GM23338 (cell line): ENCODE measurements at regions not wholly inside any gene's neighbourhood (a gene's known extent, or its start where the extent isn't known, plus 50 kb on each side); places are given as distances from the start of the nearest gene placed in this dataset.

Experiments used
- ATAC-seq: fragments of 200-7000 bp; cut with Tn5 transposase; 3 replicates; pipeline ENCODE4 v1.9.1; 2020
- DNase-seq: peaks from one replicate; pipeline ENCODE4 v3.0.0-alpha.2; 2015; ENCODE audit warnings: low spot score
- H2AFZ ChIP-seq: fragments of 200-600 bp; sonication (generic); 2 replicates; pipeline ENCODE4 v1.8.0; 2016; ENCODE audit warnings: antibody characterized with exemption, mild to moderate bottlenecking, moderate library complexity
- H3F3A ChIP-seq: fragments of 200-600 bp; sonication (generic); replicated peaks from 2 replicates; pipeline ENCODE4 v1.8.0; 2017; ENCODE audit warnings: antibody characterized with exemption, mixed run types, low read depth
- H3K27ac ChIP-seq: fragments of 200-600 bp; sonication (generic); 2 replicates; pipeline ENCODE4 v1.6.1; 2016; ENCODE audit warnings: low read depth
- H3K27me3 ChIP-seq: fragments of 200-600 bp; sonication (generic); 2 replicates; pipeline ENCODE4 v1.8.0; 2016; ENCODE audit warnings: mild to moderate bottlenecking, mixed run types, moderate library complexity; ENCODE audit not compliant: insufficient read depth
- H3K36me3 ChIP-seq: fragments of 200-600 bp; sonication (generic); 2 replicates; pipeline ENCODE4 v1.8.0; 2016; ENCODE audit warnings: mild to moderate bottlenecking; ENCODE audit not compliant: insufficient read depth
- H3K4me1 ChIP-seq: fragments of 200-600 bp; sonication (generic); 2 replicates; pipeline ENCODE4 v1.8.0; 2016; ENCODE audit warnings: mild to moderate bottlenecking, moderate library complexity; ENCODE audit not compliant: insufficient read depth
- H3K4me2 ChIP-seq: fragments of 200-600 bp; sonication (generic); 2 replicates; pipeline ENCODE4 v1.7.1; 2017; ENCODE audit warnings: mixed run types
- H3K4me3 ChIP-seq: fragments of 200-600 bp; sonication (generic); 2 replicates; pipeline ENCODE4 v1.6.1; 2016; ENCODE audit warnings: mixed run types
- H3K79me2 ChIP-seq: fragments of 200-600 bp; sonication (generic); replicated peaks from 2 replicates; pipeline ENCODE4 v1.8.0; 2017; ENCODE audit warnings: mild to moderate bottlenecking; ENCODE audit not compliant: insufficient read depth
- H3K9me2 ChIP-seq: fragments of 200-600 bp; sonication (generic); 2 replicates; pipeline ENCODE4 v1.8.0; 2017; ENCODE audit not compliant: insufficient read depth
- H4K20me1 ChIP-seq: fragments of 200-600 bp; sonication (generic); replicated peaks from 2 replicates; pipeline ENCODE4 v1.8.0; 2017; ENCODE audit warnings: mild to moderate bottlenecking; ENCODE audit not compliant: insufficient read depth
- H3K27ac Mint-ChIP-seq: 2 replicates; pipeline ENCODE4 v1.8.0; 2020; ENCODE audit warnings: inconsistent platforms, mild to moderate bottlenecking, moderate library complexity, mixed read lengths
- H3K27me3 Mint-ChIP-seq: 3 replicates; pipeline ENCODE4 v1.8.0; 2022; ENCODE audit warnings: low read depth, mild to moderate bottlenecking, moderate library complexity, mixed read lengths, inconsistent platforms; ENCODE audit not compliant: insufficient read depth, poor library complexity
- H3K36me3 Mint-ChIP-seq: 3 replicates; pipeline ENCODE4 v1.8.0; 2021; ENCODE audit warnings: low read depth, mild to moderate bottlenecking, inconsistent platforms, moderate library complexity, mixed read lengths
- H3K4me1 Mint-ChIP-seq: 3 replicates; pipeline ENCODE4 v1.8.0; 2020; ENCODE audit warnings: mild to moderate bottlenecking, inconsistent platforms, mixed read lengths
- H3K4me3 Mint-ChIP-seq: 3 replicates; pipeline ENCODE4 v1.8.0; 2021; ENCODE audit warnings: moderate library complexity, mild to moderate bottlenecking, inconsistent platforms, mixed read lengths
- H3K9me3 Mint-ChIP-seq: 3 replicates; pipeline ENCODE4 v1.8.0; 2020; ENCODE audit warnings: moderate library complexity, mild to moderate bottlenecking, inconsistent platforms, mixed read lengths
- CREB1 ChIP-seq: fragments of 250-450 bp; sonication (Bioruptor Pico); IDR thresholded peaks from 2 replicates; pipeline ENCODE4 v1.5.0; 2020; ENCODE audit warnings: low read depth, mild to moderate bottlenecking, moderate library complexity
- CTCF ChIP-seq, 2 experiments: fragments of 200-600 bp in 1 of 2; sonication (generic) in 1 of 2; conservative IDR thresholded peaks; 2 replicates each; pipeline versions ENCODE4 v1.5.1 to v1.6.1; 2016 to 2017; ENCODE audit warnings: antibody characterized with exemption in 2 of 2, low read depth in 2 of 2, mild to moderate bottlenecking in 2 of 2, moderate library complexity in 1 of 2
- ETS1 ChIP-seq: IDR thresholded peaks from 2 replicates; pipeline ENCODE4 v1.6.1; 2016; ENCODE audit warnings: antibody characterized with exemption
- EZH2 ChIP-seq: fragments of 200-600 bp; sonication (generic); IDR thresholded peaks from one replicate; pipeline ENCODE4 v1.8.0; 2017; ENCODE audit warnings: antibody characterized with exemption, mild to moderate bottlenecking, low read depth; ENCODE audit not compliant: unreplicated experiment
- EZH2phosphoT487 ChIP-seq: fragments of 200-600 bp; sonication (generic); IDR thresholded peaks from one replicate; pipeline ENCODE4 v1.8.1; 2018; ENCODE audit warnings: antibody characterized with exemption; ENCODE audit not compliant: unreplicated experiment
- JUNB ChIP-seq: IDR thresholded peaks from one replicate; pipeline ENCODE4 v1.6.1; 2016; ENCODE audit warnings: antibody characterized with exemption; ENCODE audit not compliant: unreplicated experiment
- NANOG ChIP-seq: IDR thresholded peaks from 2 replicates; pipeline ENCODE4 v1.6.1; 2016; ENCODE audit warnings: antibody characterized with exemption, borderline replicate concordance
- POLR2AphosphoS5 ChIP-seq: IDR thresholded peaks from 2 replicates; pipeline ENCODE4 v1.6.1; 2016; ENCODE audit warnings: antibody characterized with exemption, low read depth
- REST ChIP-seq: IDR thresholded peaks from one replicate; pipeline ENCODE4 v1.6.1; 2018; ENCODE audit warnings: antibody characterized with exemption; ENCODE audit not compliant: unreplicated experiment
- STAT1 ChIP-seq: IDR thresholded peaks from one replicate; pipeline ENCODE4 v1.6.1; 2016; ENCODE audit warnings: antibody characterized with exemption; ENCODE audit not compliant: unreplicated experiment
- ZNF114 ChIP-seq: fragments of 250-450 bp; sonication (Bioruptor Pico); IDR thresholded peaks from 2 replicates; pipeline ENCODE4 v1.5.0; 2020; ENCODE audit warnings: mild to moderate bottlenecking, moderate library complexity
- ZNF331 ChIP-seq: fragments of 250-450 bp; sonication (Bioruptor Pico); IDR thresholded peaks from 2 replicates; pipeline ENCODE4 v1.5.0; 2020; ENCODE audit warnings: low read depth, mild to moderate bottlenecking, moderate library complexity
- ZNF462 ChIP-seq: fragments of 250-450 bp; sonication (Bioruptor Pico); IDR thresholded peaks from 2 replicates; pipeline ENCODE4 v1.5.0; 2020; ENCODE audit warnings: mild to moderate bottlenecking, moderate library complexity

GRCh38 chrX:1876041-1876440 lies 261.2 kb downstream of the ASMT start:
- Histone ChIP-seq H3K27me3 (no peaks in the 10 kb centered on the region), H3K4me3 (no peak overlapping the region), H3F3A (no peaks in the 10 kb centered on the region), H3K9me2 (no peaks in the 10 kb centered on the region), H4K20me1 (no peaks in the 10 kb centered on the region), H3K36me3 (no peaks in the 10 kb centered on the region), H2AFZ (no peak overlapping the region), H3K4me2 (no peak overlapping the region), H3K4me1 (no peaks in the 10 kb centered on the region; the same call in 1 of the 2 replicates), H3K27ac (no peak overlapping the region), H3K79me2 (no peaks in the 10 kb centered on the region)
- TF ChIP-seq ETS1 = no peak
- no peak for TF ChIP-seq EZH2
- TF ChIP-seq POLR2AphosphoS5 = no peak
- no peak for TF ChIP-seq EZH2phosphoT487
- no peak for TF ChIP-seq JUNB
- no peak for TF ChIP-seq ZNF462 (CRISPR knock-in tag)
- TF ChIP-seq REST = no peak
- TF ChIP-seq CTCF (conservative IDR thresholded peaks at IDR 0.05; ENCODE audit: low read depth in 2 of 2) = no peak
- TF ChIP-seq ZNF114 (CRISPR knock-in tag) = no peak
- no peak for TF ChIP-seq ZNF331 (CRISPR knock-in tag)
- TF ChIP-seq STAT1 = no peak
- TF ChIP-seq CREB1 = no peak
- no peak for TF ChIP-seq NANOG
- Mint-ChIP-seq H3K4me3 (no peak overlapping the region), H3K27me3 (peaks cover 3% of the 10 kb centered on the region), H3K9me3 (peaks cover 20% of the 10 kb centered on the region), H3K4me1 (no peaks in the 10 kb centered on the region; the same call in 2 of the 3 replicates), H3K36me3 (peaks cover 7% of the 10 kb centered on the region), H3K27ac (no peak overlapping the region)
- DNase-seq = no peak
- ATAC-seq = no peak
